H1 (cell line): ENCODE measurements at regions not wholly inside any gene's neighbourhood (a gene's known extent, or its start where the extent isn't known, plus 50 kb on each side); places are given as distances from the start of the nearest gene placed in this dataset.

ENCODE experiments used
- CTCF ChIP-seq, 3 experiments: IDR thresholded peaks; 1 replicate in 2 of 3; 2 replicates in 1 of 3; pipeline versions ENCODE4 v1.5.1 to v1.6.1; 2011; ENCODE audit warnings: low read length in 3 of 3, mild to moderate bottlenecking in 3 of 3, inconsistent platforms in 2 of 3, low read depth in 1 of 3, moderate library complexity in 1 of 3; ENCODE audit not compliant: insufficient read depth in 1 of 3; ENCODE audit errors: control extremely low read depth in 1 of 3
- POLR2A ChIP-seq, 2 experiments: IDR thresholded peaks; 1 replicate in 1 of 2; 2 replicates in 1 of 2; pipeline ENCODE4 v1.6.1; 2011; ENCODE audit warnings: low read depth in 2 of 2, low read length in 2 of 2, mild to moderate bottlenecking in 2 of 2; ENCODE audit errors: control extremely low read depth in 1 of 2
- POLR2AphosphoS5 ChIP-seq: IDR thresholded peaks from 2 replicates; pipeline ENCODE4 v1.6.1; 2011; ENCODE audit warnings: low read depth, low read length

- TF ChIP-seq POLR2AphosphoS5 (no peak; the same call in 1 of the 2 replicates), CTCF (IDR thresholded peaks at IDR 0.05; ENCODE audit: control extremely low read depth in 1 of 3, insufficient read depth in 1 of 3, low read depth in 1 of 3, low read length in 3 of 3) (no peak), POLR2A (IDR thresholded peaks at IDR 0.05; ENCODE audit: control extremely low read depth in 1 of 2, low read depth in 2 of 2, low read length in 2 of 2) (no peak)
Measured at GRCh38 chr16:13348416-13348815, 447.0 kb downstream of the SHISA9 start.
